HCT116 (cell line): ENCODE measurements at regions not wholly inside any gene's neighbourhood (a gene's known extent, or its start where the extent isn't known, plus 50 kb on each side); places are given as distances from the start of the nearest gene placed in this dataset.

Source experiments
- ATF3 ChIP-seq: IDR thresholded peaks from 2 replicates; pipeline ENCODE4 v1.6.1; 2012
- JUND ChIP-seq: IDR thresholded peaks from 2 replicates; pipeline ENCODE4 v1.6.1; 2012
- SIN3A ChIP-seq: IDR thresholded peaks from 2 replicates; pipeline ENCODE4 v1.6.1; 2012; ENCODE audit warnings: low read depth
- SP1 ChIP-seq: IDR thresholded peaks from 2 replicates; pipeline ENCODE4 v1.6.1; 2012; ENCODE audit warnings: low read depth
- YY1 ChIP-seq: IDR thresholded peaks from 2 replicates; pipeline ENCODE4 v1.6.1; 2011; ENCODE audit warnings: low read length, low read depth, moderate library complexity, mild to moderate bottlenecking; ENCODE audit not compliant: insufficient replicate concordance; ENCODE audit errors: extremely low read depth
- ZNF274 ChIP-seq: fragments of 200-500 bp; sonication (Bioruptor generic); IDR thresholded peaks from 2 replicates; pipeline ENCODE4 v1.6.1; 2014; ENCODE audit warnings: mild to moderate bottlenecking, low read depth, low read length, inconsistent platforms
- TF ChIP-seq, protein P1 (sequence below), 3 experiments: fragments of 200-600 bp in 1 of 3; sonication (generic) in 1 of 3; IDR thresholded peaks in 2 of 3; conservative IDR thresholded peaks in 1 of 3; 2 replicates each; pipeline ENCODE4 v1.5.1; 2012 to 2017; ENCODE audit warnings: low read depth in 2 of 3, low read length in 2 of 3, antibody characterized with exemption in 1 of 3, borderline replicate concordance in 1 of 3, control low read depth in 1 of 3, mild to moderate bottlenecking in 1 of 3, mixed read lengths in 1 of 3, mixed run types in 1 of 3, moderate library complexity in 1 of 3; ENCODE audit not compliant: insufficient read depth in 1 of 3

- TF ChIP-seq ATF3, result no peak
- TF ChIP-seq, protein P1, sequence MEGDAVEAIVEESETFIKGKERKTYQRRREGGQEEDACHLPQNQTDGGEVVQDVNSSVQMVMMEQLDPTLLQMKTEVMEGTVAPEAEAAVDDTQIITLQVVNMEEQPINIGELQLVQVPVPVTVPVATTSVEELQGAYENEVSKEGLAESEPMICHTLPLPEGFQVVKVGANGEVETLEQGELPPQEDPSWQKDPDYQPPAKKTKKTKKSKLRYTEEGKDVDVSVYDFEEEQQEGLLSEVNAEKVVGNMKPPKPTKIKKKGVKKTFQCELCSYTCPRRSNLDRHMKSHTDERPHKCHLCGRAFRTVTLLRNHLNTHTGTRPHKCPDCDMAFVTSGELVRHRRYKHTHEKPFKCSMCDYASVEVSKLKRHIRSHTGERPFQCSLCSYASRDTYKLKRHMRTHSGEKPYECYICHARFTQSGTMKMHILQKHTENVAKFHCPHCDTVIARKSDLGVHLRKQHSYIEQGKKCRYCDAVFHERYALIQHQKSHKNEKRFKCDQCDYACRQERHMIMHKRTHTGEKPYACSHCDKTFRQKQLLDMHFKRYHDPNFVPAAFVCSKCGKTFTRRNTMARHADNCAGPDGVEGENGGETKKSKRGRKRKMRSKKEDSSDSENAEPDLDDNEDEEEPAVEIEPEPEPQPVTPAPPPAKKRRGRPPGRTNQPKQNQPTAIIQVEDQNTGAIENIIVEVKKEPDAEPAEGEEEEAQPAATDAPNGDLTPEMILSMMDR (IDR thresholded peaks at IDR 0.05 in 2 of 3, conservative IDR thresholded peaks at IDR 0.05 in 1 of 3; ENCODE audit: borderline replicate concordance in 1 of 3, insufficient read depth in 1 of 3, low read depth in 2 of 3, low read length in 2 of 3), result no peak
- no peak for TF ChIP-seq SIN3A
- no peak for TF ChIP-seq ZNF274
- no peak for TF ChIP-seq JUND
- no peak for TF ChIP-seq YY1
- TF ChIP-seq SP1, result no peak
Observed at GRCh38 chr5:89934069-89934468, 475.5 kb downstream of the CETN3 start.
